GM19463 (cell line): ENCODE measurements at regions not wholly inside any gene's neighbourhood (a gene's known extent, or its start where the extent isn't known, plus 50 kb on each side); places are given as distances from the start of the nearest gene placed in this dataset.
"Not testable (repeated sequence)": the region's sequence is repeated elsewhere in the genome, so short reads cannot be mapped to it uniquely, and the experiment has no call there.

Experiments used
- ATAC-seq: cut with Tn5 transposase; IDR thresholded peaks from one replicate; pipeline ENCODE4 v1.9.1; 2021; ENCODE audit warnings: mild to moderate bottlenecking, moderate library complexity; ENCODE audit not compliant: unreplicated experiment

DNA sequence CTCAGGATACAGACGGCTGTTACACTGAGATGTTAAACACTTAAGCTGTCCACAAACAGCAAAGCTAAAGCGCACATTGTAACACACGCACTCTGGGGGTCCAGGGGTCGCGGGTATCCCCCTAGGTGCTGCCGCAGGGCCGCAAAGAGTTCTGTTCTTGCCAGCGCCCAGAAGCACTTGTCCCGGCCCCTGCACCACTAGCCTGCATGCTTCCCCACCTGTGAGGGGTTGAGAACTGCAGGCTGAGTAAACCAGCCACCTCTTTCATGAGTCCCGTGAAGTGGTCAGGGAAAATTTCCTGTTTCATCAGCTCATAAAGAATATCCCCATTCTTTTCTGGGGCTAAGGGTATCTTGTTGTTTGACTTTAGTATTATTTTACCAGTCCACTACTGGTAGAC, 154.4 kb upstream of the FBXL17 start:
- ATAC-seq: no peak

DNA sequence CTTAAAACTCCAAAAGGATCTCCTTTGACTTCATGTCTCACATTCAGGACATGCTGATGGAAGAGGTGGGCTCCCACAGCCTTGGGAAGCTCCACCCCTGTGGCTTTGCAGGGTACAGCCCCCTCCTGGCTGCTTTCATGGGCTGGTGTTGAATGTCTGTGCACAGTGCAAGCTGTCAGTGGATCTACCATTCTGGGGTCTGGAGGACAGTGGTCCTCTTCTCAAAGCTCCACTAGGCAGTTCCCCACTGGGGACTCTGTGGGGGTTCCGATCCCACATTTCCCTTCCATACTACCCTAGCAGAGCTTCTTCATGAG, 150.2 kb upstream of the FBXL17 start:
- ATAC-seq: not testable (repeated sequence)

DNA sequence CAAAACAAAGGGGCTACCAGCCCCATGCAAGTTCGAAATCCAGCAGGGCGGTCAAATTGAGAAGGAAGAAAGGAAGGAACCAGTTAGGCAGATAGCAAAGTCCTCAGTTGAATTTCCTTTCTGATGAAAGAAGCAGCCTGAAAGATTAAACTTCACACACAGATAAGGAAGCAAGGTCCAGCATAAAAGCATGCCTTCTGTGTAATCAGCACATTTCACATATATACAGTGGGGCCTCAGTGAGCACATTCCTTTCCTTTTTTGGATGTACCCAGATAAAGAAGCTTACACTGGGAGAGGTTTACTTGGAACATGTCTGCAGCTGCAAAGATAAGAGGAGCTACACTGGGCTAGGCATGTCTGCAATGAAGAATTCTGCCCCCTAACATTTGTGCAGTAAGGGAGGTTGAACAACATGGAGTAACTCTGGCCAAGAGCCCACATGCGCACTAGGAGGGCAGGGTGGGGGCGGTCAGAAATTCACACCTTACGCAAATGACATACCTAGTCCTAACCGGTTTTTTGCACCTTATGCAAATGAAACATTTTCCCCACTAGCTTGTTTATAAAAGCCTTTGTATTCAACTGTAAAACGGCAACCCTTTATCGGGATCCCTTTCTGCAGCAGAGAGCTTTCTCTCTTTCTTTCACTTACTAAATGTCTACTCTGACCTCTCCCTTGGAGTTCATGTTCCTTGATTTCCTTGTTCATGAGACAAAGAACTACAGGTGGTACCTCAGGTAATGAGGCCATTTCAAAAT, 149.7 kb upstream of the FBXL17 start:
- no peak for ATAC-seq

DNA sequence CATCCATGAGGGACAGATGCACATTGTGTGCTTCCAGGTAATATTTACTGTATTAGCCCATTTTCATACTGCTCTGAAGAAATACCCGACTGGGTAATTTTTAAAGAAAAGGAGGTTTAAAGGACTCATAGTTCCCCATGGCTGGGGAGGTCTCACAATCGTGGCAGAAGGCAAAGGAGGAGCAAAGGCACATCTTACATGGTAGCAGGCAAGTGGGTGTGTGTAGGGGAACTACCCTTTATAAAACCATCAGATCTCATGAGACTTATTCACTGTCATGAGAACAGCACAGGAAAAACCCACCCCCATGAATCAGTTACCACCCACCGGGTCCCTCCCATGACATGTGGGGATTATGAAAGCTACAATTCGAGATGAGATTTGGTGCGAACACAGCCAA, 148.8 kb upstream of the FBXL17 start:
- no peak for ATAC-seq

DNA sequence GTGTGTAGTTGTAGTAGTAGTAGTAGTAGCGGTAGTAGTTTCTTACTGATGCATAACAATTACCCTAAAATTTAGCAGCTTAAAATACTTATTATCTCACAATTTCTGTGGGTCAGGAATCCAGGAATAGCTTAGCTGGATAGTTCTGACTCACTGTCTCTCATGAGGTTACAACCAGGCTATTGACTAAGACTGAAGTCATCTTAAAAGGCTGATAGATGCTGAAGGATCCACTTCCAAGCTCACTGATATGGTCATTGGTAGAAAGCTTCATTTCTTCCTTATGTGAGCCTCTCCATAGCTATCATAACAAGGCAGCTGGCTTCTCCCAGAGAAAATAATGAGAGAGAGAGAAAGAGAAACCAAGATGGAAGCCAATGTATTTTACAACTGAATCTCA, 147.5 kb upstream of the FBXL17 start:
- ATAC-seq: no peak

DNA sequence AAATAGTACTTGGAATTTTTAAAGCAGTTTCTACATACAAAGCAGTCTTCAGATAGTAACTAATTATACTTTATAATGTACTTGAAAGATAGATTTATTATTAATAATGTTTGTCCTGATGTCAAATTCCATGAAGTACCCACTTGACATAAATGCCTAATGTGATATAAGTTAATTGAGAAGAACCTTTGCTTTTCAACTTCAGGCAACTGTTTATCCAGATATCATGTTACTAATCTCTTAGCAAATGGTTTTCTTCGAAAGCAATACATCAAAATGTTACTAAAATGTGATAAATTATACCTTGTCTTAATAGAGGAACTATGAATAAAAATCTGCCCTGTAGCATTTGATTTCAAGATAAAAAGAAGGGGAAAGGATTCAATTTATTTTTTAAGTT, 146.8 kb upstream of the FBXL17 start:
- no peak for ATAC-seq

DNA sequence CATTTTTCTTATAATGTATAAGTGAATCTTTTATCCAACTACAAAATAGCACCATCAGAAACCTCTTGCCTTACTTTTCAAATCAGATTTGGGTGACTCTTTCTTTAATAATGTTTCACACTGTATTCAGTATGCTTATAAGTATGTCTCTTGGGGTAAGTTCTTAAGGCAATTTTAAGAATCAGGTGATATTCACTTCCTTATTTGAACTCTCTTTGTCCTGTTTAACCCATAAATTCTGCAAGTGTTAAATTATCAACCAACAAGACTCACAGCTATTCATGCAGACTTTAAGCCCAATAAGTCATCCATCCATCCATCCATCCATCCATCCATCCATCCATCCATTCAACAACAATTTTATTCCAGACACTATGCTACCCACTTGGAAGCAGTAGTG, 142.7 kb upstream of the FBXL17 start:
- no peak for ATAC-seq

DNA sequence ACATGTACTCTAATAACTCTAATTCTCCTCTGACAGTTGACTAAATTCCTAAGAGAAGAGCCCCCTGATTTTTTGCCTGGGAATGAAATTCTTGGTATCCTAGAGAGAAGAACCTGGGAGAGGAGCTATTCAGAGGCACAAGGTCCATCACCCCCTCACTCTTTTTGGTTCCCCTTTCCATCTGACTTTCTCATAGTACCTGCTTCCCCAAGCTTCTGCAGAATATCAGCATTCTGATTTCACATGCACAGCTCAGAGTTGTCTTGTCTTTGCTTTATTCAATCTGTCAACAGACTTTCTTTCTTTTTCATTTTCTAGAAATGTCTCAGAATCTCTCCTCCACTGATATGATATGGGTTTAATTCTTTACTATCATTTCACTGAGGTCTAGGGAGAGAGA, 141.5 kb upstream of the FBXL17 start:
- ATAC-seq: no peak

DNA sequence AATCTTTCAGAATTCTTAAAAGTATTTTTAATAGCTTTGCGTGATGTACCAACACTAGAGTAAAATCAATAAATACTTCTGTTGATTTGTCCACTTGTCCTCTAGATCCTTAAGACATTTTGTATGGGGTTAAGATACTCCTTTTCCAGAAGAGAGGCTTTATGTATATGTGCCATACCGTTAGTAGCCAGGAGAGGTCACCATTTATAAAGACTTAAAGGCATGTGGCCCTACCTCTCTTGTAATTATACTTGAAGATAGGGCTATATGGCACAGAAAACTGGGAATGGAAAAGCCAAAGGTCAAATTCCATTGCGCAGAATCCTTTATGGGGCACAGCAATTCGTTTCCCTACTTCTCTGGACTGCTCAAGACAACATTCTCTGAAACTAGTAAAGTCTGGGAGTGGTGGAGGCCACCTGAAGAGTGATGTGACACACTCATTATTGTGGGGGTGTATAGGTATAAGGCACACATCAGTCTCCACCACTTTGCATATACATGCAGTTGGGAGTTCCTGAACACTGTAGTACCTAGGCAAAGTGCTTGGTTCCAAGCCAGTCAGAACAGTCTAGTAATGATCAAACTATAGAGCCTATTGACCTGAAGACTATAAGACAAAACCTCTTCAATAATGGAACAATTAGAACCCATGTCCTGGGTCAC, 140.1 kb upstream of the FBXL17 start:
- peak; percentile 54 for ATAC-seq

DNA sequence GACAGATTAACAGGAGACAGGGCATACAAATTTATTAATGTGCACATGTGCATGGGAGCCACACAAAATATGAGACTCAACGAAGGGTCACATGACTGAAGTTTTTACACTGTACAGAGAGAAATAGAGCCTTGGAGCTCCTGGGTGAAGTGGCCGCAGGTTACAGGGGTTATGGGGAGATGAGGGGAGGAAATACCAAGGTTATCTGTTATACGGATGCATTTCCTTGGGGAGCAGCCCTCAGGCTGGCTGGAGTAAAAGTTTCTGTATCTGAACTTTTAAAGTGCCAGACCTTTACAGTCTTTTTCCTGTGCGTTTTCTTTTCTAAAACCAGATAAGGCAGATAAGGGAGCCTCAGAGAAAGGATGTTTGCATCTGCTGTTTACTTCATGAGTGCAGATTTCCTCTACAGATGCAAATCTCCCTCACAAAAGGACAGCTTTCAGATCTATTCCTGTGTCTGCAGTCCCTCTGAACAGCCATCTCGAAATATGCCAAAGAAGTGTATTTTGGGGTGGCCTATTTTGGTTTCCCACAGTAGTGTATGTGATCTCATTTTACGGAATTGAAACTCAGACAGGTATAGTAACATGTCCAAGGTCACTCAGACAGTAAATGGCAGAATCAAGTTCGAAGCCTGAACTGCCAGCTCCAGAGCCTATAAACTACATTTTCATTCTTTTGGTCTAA, 139.3 kb upstream of the FBXL17 start:
- ATAC-seq: peak; percentile 82

DNA sequence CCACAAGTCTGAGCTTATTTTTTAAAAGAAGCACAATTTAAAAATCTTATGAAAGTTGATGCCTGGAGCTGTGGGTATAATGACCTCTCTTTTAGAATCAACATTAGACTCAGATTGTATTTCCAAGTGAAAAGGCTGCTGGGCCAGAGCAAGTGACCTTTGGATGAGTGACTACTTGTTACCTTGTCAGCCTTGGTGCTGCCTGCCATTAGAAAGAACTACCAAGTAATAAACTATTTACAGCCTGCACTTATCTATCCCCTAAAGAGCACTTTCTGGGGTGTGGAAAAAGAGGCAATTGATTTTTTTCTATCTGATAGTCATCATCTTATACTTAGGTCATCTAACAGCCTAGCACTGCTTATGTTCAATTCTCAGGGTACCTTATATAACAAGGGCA, 134.9 kb upstream of the FBXL17 start:
- no peak for ATAC-seq

DNA sequence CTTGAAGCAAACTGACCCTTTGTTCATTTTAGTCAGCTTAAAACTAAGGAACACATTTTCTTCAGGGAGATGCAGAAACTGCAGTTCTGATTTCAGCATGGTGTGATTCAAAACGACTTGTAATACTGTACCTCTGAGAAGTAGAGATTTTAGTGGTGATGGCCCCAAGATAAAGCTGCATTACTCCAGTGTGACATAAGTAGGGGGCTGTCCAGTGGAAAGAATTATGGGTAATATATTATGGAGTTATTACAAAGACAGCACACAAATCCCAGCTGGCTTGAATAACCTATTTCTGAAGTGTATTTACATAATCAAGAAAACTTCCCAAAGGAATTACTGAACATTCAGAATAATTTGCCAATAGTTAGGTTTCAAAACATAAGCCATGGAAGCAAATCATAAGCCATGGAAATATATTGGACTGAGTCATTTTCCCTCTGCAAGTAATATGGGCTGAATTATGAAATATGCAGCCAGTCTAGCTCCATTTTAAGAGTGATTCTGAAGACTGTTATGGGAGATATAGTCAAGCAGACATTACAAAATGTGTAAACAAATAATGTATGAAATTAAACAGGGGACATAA, 133.7 kb upstream of the FBXL17 start:
- no peak for ATAC-seq

DNA sequence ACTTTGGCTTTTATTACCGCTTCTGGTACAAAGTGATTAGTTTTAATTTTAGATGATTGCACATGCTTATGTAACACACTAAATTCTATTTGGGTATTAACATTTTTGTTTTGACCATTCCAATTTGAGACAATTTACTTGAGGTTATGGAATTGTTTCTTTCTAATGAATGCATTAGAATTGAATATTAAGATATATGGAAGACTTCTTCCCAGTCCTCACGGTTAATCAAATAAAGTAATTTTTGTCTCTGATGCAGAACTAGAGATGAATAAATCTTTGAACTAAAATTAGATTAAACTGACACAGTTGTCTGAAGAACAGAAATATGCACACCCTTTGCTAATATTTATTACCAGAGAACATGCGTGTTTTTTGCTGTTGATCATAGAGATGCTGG, 127.1 kb upstream of the FBXL17 start:
- ATAC-seq: no peak

DNA sequence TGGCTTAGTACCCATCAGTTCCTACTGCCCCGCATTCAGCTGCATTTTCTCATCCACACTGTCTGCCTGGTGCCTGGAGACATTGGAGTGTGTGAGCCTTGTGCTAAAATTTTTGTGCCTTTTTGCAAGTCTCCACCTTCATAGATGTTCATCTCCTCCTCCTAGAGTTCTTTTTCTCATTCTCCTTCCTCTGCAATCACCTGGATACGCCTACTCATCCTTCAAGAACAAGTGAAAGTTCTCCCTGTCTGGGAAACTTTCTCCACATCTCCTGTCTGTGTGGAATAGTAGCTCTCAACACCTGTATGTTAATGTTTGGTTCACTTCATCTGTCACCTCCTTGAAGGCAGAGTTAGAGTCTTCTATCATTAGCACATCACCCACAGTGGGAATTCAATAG, 125.7 kb upstream of the FBXL17 start:
- no peak for ATAC-seq

DNA sequence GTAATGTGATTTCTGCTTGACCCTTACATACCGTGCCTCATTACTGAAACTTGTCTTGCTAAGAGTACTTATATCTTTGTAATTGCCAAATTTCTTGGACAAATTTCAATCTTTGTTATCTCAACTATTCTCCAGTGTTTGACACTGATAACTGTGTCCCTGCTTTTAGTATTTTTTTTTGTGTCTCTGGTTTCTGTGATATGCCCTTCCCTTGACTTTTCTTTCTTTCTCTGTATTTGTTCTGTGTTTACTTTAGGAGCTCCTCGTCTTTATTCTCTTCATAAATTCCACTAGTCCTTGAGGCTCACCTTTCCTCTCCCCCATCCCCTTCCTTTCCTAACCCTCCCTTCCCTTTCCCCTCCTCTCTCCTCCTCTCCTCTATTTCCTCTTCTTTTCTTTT, 123.7 kb upstream of the FBXL17 start:
- no peak for ATAC-seq

DNA sequence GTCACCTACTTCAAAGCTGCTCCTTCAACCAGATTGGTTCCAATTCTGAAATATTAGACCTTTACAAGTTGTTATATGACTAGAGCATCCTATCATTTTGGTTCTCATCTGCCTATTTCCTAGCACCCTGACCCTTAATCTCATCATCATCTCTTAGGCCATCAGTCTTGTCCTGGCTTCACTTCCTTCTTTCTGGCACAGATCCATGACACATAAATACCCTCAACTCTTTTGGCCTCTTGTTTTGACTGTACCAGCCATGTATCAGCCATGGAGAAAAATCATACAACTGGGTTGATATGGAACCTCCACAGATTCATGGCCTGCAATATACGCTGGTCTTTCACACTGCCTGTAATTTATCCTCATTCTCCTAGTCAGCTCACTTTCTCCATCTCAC, 123.1 kb upstream of the FBXL17 start:
- no peak for ATAC-seq

DNA sequence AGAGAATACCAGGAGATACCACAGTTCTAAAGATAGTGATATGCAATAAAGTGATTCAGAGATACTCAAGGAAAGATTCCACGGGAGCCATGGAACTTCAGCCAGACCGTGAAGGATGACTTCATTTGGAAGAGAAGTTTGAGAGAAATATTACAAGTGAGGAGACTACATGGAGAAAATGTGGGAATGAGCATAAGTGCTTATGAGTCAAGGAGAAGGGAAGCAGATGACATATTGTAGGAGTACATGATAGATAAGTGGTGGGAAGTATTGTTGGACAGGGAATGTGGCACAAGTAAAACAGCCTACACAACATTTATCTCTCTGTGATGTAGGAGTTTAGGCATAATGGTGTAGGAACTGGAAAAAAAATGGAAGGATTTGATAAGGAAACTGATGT, 122.1 kb upstream of the FBXL17 start:
- ATAC-seq: no peak

DNA sequence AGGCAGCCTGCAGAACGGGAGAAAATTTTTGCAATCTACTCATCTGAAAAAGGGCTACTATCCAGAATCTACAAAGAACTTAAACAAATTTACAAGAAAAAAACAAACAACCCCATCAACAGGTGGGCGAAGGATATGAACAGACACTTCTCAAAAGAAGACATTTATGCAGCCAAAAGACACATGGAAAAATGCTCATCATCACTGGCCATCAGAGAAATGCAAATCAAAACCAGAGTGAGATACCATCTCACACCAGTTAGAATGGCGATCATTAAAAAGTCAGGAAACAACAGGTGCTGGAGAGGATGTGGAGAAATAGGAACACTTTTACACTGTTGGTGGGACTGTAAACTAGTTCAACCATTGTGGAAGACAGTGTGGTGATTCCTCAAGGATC, 113.7 kb upstream of the FBXL17 start:
- not testable (repeated sequence) for ATAC-seq

DNA sequence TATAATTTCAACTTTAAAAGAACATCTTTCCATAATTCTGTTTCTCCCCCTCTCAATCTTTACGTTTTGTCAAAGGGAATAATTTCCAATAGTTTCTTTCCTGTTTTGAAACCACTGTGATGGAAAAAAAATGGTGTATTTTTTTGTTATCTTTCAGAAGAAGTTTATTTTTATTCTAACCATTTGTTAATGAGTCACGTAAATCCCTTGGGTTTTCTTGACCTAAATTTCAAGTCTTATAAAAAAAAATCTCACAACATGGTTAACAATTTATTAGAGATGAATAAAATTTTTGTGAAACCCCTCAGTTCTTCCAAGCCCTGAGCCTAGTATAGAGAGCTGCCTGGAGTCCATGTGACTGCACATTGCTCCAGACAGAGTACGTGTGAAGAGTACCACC, 106.1 kb upstream of the FBXL17 start:
- no peak for ATAC-seq

DNA sequence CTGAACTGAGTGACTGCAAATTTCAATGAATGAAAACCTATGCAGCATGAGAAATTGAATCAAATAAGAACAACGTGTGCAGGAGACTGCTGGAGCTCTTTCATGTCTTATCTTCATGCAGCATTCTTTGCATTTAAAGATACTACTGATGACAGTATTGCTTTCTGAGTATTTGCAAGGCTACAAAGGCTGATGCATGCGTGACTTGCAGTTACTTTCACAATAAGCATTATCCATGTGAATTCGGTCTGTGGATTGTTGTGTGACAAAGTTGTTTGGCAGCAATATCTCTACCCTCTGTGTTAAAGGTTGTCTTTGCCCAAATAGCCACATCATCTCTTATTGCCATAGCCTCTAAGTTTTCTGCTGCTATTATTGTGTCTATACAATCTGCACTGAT, 102.1 kb upstream of the FBXL17 start:
- no peak for ATAC-seq

DNA sequence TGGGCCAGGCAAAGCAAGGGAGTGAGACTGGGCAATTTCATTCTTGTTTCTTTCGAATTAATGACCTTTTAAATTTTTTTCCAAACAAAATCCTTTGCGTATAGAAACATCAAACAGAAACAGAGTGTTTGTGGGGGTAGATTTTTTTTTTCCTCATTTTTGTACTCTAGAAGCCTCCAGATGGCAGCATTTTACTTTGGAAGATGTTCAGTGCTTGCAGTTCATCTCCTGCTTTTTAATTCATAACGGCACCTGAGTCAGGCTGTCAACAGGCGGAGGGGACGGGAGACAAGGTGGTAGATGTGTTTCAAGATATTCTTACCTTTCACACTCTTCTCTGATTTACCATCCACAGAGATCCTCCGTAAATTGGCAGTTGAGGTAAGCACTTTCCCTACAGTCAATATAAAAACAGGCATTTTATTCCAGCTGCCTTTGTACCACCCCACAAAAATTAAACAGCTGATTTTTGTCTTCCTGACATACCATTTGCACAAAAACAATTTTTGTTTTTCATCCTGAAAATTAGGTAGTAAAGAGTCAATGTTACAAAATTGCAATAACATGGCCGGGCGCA, 99.5 kb upstream of the FBXL17 start:
- no peak for ATAC-seq

DNA sequence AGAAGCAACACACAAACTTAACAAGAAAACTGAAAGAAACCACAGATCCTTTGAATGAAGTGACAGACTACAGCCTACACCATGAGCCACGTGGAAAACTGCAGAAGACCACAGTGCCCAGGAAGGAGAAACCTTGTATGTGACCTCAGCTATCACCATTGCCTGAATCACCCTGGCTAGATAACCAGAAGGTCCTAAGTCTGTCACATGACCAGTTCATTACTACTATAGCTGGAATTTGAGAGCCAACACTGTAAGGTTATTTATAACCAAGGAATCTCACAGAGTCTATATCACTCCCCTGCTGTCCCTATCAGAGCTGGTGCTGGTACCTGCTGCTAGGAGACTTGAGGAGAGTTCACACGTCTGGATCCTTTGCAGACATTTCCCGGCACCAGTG, 90.3 kb upstream of the FBXL17 start:
- ATAC-seq: no peak
